HG02623 (cell line): ENCODE measurements at regions not wholly inside any gene's neighbourhood (a gene's known extent, or its start where the extent isn't known, plus 50 kb on each side); places are given as distances from the start of the nearest gene placed in this dataset.
"Not testable (repeated sequence)": the region's sequence is repeated elsewhere in the genome, so short reads cannot be mapped to it uniquely, and the experiment has no call there.

Experiments
- ATAC-seq: cut with Tn5 transposase; IDR thresholded peaks from one replicate; pipeline ENCODE4 v1.9.1; 2021; ENCODE audit warnings: moderate library complexity; ENCODE audit not compliant: unreplicated experiment

- no peak for ATAC-seq
Measured at GRCh38 chrX:1062351-1062750, 150.1 kb downstream of the CRLF2 start.

- no peak for ATAC-seq
Measured at GRCh38 chrX:1060562-1060960, 151.9 kb downstream of the CRLF2 start.

GRCh38 chrX:1059576-1060561 is 152.6 kb downstream of the CRLF2 start:
- no peak for ATAC-seq

- ATAC-seq: not testable (repeated sequence)
Measured at GRCh38 chrX:1053600-1053999, 158.8 kb downstream of the CRLF2 start.

GRCh38 chrX:1053072-1053471 is 159.4 kb downstream of the CRLF2 start:
- ATAC-seq: no peak

GRCh38 chrX:1052021-1052420 is 160.4 kb downstream of the CRLF2 start:
- no peak for ATAC-seq

- ATAC-seq: no peak
Measured at GRCh38 chrX:1051421-1051820, 161.0 kb downstream of the CRLF2 start.

GRCh38 chrX:1045680-1046314 is 166.7 kb downstream of the CRLF2 start:
- no peak for ATAC-seq

GRCh38 chrX:1041091-1041490 is 171.4 kb downstream of the CRLF2 start:
- no peak for ATAC-seq

- ATAC-seq: not testable (repeated sequence)
Measured at GRCh38 chrX:1035931-1036330, 176.5 kb downstream of the CRLF2 start.

- ATAC-seq: no peak
Measured at GRCh38 chrX:1035206-1035605, 177.2 kb downstream of the CRLF2 start.

- no peak for ATAC-seq
Measured at GRCh38 chrX:1034717-1035116, 177.7 kb downstream of the CRLF2 start.

- no peak for ATAC-seq
Measured at GRCh38 chrX:1031521-1032430, 180.7 kb downstream of the CRLF2 start.

GRCh38 chrX:1029494-1029893 is 183.0 kb downstream of the CRLF2 start:
- no peak for ATAC-seq

GRCh38 chrX:1027680-1028079 is 184.8 kb downstream of the CRLF2 start:
- ATAC-seq: no peak

- ATAC-seq: no peak
Measured at GRCh38 chrX:1027133-1027532, 185.3 kb downstream of the CRLF2 start.

GRCh38 chrX:1026263-1027015 is 186.0 kb downstream of the CRLF2 start:
- no peak for ATAC-seq

- ATAC-seq: no peak
Measured at GRCh38 chrX:1025413-1025812, 187.0 kb downstream of the CRLF2 start.

- ATAC-seq: no peak
Measured at GRCh38 chrX:1023676-1024075, 188.8 kb downstream of the CRLF2 start.

- ATAC-seq: not testable (repeated sequence)
Measured at GRCh38 chrX:1021314-1021993, 191.0 kb downstream of the CRLF2 start.
